SH-SY5Y (cell line): ENCODE measurements at regions not wholly inside any gene's neighbourhood (a gene's known extent, or its start where the extent isn't known, plus 50 kb on each side); places are given as distances from the start of the nearest gene placed in this dataset.

ENCODE experiments used
- GATA2 ChIP-seq: IDR thresholded peaks from 2 replicates; pipeline ENCODE4 v1.6.1; 2011; ENCODE audit warnings: mild to moderate bottlenecking, low read depth, low read length
- GATA3 ChIP-seq: IDR thresholded peaks from 2 replicates; pipeline ENCODE4 v1.6.1; 2011; ENCODE audit warnings: low read depth, mild to moderate bottlenecking, low read length, moderate library complexity

- no peak for TF ChIP-seq GATA2
- no peak for TF ChIP-seq GATA3
Measured at GRCh38 chr16:64445245-64445644, 676.6 kb downstream of the CDH11 start.
